ENCODE measurements at regions not wholly inside any gene's neighbourhood (a gene's known extent, or its start where the extent isn't known, plus 50 kb on each side); places are given as distances from the start of the nearest gene placed in this dataset.

- TF ChIP-seq ZFX (IDR thresholded peaks at IDR 0.05; ENCODE audit: borderline replicate concordance) = no peak
- no peak for TF ChIP-seq CTCF (IDR thresholded peaks at IDR 0.05)
- H3K27ac ChIP-seq = no peak overlapping the region
Measured at GRCh38 chr20:63064745-63065711, 58.3 kb upstream of the BHLHE23 start.

GRCh38 chr20:63064310-63064709, 57.5 kb upstream of the BHLHE23 start:
- no peak overlapping the region for H3K27ac ChIP-seq
- TF ChIP-seq ZFX (IDR thresholded peaks at IDR 0.05; ENCODE audit: borderline replicate concordance) (no peak), CTCF (IDR thresholded peaks at IDR 0.05) (no peak)

- H3K27ac ChIP-seq = no peak overlapping the region
- TF ChIP-seq ZFX (IDR thresholded peaks at IDR 0.05; ENCODE audit: borderline replicate concordance) (no peak), CTCF (IDR thresholded peaks at IDR 0.05) (no peak)
Measured at GRCh38 chr20:63062188-63063140, 55.7 kb upstream of the BHLHE23 start.

DNA sequence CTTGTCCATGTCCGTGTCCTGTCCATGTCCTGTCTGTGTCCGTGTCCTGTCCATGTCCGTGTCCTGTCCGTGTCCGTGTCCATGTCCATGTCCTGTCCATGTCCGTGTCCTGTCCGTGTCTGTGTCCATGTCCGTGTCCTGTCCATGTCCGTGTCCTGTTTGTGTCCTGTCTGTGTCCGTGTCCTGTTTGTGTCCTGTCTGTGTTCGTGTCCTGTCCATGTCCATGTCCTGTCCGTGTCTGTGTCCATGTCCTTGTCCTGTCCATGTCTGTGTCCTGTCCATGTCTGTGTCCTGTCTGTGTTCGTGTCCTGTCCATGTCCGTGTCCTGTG, 55.0 kb upstream of the BHLHE23 start:
- H3K27ac ChIP-seq = no peak overlapping the region
- TF ChIP-seq ZFX (IDR thresholded peaks at IDR 0.05; ENCODE audit: borderline replicate concordance) (no peak), CTCF (IDR thresholded peaks at IDR 0.05) (no peak)

DNA sequence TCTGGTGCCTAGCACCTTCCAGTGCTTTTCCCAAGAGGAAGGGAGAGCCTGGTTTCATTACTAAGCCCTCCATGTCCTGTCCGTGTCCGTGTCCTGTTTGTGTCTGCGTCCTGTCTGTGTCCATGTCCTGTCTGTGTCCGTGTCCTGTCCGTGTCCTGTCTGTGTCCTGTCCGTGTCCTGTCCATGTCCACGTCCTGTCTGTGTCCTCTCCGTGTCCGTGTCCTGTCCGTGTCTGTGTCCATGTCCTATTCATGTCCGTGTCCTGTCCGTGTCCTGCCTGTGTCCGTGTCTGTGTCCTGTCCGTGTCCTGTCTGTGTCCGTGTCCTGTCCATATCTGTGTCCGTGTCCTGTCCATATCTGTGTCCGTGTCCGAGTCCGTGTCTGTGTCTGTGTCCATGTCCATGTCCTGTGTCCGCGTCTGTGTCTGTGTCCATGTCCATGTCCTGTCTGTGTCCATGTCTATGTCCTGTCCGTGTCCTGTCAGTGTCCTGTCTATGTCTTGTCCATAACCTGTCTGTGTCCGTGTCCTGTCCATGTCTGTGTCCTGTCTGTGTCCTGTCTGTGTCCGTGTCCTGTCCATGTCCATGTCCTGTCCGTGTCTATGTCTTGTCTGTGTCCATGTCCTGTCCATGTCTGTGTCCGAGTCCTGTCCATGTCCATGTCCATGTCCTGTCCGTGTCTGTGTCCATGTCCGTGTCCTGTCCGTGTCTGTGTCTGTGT, 54.4 kb upstream of the BHLHE23 start:
- H3K27ac ChIP-seq = no peak overlapping the region
- TF ChIP-seq ZFX (IDR thresholded peaks at IDR 0.05; ENCODE audit: borderline replicate concordance) (no peak), CTCF (IDR thresholded peaks at IDR 0.05) (no peak)

GRCh38 chr20:63060057-63060991, 53.6 kb upstream of the BHLHE23 start:
- H3K27ac ChIP-seq = no peak overlapping the region
- no peak for TF ChIP-seq ZFX (IDR thresholded peaks at IDR 0.05; ENCODE audit: borderline replicate concordance)
- no peak for TF ChIP-seq CTCF (IDR thresholded peaks at IDR 0.05)

All from 22Rv1 (cell line).